ENCODE measurements at regions not wholly inside any gene's neighbourhood (a gene's known extent, or its start where the extent isn't known, plus 50 kb on each side); places are given as distances from the start of the nearest gene placed in this dataset.
"Not testable (repeated sequence)": the region's sequence is repeated elsewhere in the genome, so short reads cannot be mapped to it uniquely, and the experiment has no call there.

DNA sequence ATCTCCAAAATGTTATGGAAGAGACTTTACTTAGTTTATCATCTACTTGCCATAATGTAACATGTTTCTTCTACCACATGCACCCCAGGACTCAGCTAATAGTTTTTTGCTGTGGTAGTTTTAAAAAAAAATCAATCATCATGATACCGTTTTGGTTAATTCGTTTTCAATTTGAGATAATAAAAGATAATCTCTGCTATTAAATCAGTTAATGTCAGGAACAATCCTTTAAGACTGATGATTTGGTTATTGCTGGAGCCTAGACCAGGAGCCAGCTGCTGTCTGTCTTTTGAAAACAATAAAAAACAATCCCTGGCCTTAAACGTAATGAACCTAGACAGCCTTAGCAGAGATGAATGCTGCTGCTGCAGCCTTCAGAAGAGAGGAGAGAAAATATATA lies 403.7 kb downstream of the OXSM start:
- no peak for DNase-seq

DNA sequence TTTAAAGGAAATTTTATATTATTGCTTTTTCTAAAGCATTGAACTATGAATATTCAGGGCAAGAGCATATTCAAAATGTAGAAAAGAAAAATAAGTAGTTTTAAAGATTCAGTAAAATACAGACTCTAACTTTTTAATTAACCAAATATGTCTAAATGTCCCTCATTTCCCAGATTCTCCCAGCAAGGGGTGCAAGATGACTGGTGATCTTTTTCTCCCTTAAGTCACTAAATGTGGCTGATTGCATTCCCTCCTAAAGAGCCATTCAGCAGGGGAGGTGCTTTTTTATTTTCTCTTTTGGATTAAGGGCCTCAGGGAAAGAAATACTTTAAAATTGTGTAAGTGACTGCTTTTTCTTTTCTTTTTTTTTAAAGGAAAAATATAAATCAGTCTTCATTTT lies 406.9 kb downstream of the OXSM start:
- DNase-seq: no peak

DNA sequence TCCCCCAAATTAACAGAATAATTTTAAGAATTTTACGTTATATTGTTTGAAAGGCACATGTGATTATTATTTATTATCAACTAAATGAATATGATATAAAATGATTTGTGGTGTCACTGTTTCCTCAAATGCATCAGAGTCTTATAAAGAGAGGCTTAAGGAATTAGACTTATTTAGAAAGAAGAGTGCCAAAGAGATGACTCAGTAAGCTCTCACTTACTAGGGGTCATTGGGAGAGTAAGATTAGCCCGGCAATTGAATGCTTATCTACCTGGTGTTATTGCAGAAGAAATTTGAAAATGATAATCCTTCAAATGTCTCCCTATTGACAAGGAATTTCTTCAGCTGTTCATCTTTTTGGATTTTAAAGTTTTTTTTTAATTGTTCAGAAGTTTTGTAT lies 408.7 kb downstream of the OXSM start:
- DNase-seq: no peak

DNA sequence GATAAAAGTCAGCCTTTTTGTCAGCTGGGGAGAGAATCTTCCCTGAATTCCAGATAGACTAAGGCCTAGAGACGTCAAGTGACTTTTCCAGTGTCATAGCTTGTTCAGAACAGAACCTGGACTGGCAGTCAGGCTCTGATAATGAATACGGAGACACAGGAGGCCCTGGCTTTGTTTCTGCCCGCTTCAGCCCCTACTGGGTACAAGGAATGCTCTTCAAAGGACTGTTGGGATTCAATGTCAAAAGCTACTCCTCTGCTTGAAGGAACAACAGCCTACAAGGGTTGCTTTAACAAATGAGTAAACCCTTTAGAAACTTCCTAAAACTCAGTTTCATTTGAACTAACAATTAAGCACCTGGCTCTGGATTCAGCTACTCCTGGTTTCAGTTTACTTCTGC lies 412.3 kb downstream of the OXSM start:
- no peak for DNase-seq

DNA sequence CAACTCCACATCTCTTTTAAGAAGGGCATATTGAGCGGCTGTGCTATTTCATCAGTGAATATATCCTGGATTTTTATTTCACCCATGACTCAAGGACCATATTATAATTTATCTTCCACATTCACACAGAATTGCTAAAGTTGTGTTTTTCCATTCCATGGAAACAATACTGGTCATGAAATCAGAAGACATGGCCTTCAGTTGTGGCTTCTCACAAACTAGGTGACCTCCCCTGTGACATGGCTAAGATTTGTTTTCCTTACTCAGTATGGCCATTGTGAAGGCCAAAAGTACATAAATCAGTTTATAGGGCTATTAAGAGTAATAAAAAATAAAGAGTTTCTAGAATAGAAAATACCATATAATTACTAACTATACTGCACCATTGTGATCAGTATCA lies 415.6 kb downstream of the OXSM start:
- no peak for DNase-seq

DNA sequence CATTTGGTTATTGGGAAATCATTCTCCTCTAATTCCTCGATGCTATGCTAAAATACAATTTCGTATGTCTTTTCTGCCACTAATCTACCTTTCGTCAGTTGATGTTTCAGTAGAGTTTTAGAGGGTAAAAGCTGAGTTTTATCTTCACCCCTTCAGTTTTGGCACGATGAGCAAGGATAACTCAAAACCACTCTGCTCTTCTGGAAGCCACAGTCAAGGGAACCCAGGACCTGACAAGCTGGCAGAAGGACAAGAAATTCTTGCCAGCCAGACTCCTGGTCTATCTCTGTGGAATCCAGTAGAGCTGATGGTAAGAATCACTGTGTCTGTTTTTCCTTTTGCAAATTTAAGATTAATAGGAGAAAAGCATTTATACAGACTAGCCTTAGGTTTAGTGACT lies 414.4 kb upstream of the LRRC3B start:
- DNase-seq: no peak

DNA sequence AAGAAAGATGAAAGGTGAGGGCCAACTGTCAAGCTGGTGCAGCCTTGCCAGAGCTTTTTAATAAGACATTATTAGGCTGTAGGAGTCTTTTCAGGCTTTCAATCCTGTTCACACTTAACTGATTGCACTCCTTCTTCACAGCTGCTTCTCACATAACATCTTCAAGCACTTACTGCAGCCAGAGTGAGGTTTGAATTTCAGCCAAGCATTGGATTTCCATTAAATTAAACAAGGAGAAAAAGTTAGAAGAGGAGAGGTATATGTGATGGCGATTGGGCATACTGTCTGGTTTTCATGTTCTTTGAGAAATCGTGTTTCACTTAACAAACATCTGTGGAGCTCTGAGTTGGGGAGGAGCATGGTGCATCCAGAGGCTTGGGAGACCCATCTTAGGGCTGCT lies 392.8 kb upstream of the LRRC3B start:
- DNase-seq: no peak

DNA sequence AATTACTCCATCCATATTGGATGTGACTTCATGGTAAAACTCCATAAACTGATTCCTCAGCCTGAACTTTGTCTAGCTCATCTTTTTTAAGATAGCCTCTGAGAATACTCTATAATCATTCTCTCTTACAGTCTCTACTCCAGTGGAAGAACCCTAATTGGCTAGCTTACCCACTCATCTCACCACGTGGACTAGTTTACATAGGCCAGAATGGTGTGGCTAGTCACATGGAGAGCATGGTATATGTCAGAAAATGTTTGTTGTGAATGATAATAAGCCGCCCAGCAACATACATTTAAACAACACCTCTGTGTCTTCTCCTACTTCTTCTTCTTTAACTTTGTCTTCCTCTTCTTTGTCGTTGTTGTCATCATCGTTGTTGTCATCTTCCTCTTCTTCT lies 389.2 kb upstream of the LRRC3B start:
- DNase-seq: no peak

DNA sequence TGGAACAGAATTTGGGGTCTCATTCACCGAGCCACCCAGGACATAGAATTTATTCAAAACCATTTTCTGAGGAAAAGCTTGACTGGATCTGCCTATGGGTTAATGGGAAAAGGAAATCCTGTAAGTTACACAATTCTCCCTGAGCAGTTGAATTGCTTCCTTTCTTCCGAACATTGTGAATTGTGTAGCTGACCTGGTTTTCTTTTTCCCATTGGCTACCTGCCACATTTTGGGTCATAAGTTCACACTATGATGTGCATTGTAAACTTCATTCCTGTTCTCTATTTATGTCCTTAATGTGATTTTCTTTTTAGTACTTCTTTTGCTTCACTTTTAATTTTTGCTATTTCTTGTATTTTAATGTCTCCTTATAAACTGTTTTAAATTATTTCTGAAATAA lies 386.0 kb upstream of the LRRC3B start:
- DNase-seq: no peak

DNA sequence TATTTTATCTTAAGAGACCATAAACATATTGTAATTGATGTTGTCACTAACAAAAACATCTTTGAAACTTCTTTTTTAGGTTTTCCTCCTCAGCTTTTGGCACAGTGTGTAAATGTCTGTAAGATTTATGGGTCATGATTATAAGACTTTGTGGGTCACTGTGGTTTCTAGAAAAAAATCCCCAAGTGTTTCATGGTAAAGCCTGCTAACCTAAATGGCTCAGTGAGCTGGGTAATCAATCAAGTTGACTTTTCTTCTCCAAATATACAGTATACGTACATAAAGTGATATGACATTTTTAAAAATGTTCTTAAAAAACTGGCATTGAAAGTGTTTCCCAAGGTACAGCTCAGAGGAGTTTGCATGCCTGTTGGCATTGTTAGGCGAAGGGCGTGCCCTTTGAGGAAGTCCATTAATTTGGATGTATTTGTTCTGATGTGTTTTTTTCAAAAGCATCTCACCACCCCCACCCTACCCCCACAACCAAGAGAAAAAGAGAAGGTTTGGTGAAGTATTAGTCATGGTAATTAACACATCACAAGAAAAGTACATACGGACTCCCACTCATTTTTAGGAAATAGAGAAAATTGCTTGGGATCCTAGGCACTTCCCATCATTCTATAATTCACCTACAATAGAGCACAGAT lies 385.4 kb upstream of the LRRC3B start:
- no peak for DNase-seq

DNA sequence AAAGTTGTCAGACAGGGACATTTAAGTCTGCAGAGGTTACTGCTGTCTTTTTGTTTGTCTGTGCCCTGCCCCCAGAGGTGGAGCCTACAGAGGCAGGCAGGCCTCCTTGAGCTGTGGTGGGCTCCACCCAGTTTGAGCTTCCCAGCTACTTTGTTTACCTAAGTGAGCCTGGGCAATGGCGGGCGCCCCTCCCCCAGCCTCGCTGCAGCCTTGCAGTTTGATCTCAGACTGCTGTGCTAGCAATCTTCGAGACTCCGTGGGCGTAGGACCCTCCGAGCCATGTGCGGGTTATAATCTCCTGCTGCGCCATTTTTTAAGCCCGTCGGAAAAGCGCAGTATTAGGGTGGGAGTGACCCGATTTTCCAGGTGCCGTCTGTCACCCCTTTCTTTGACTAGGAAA lies 378.0 kb upstream of the LRRC3B start:
- not testable (repeated sequence) for DNase-seq

DNA sequence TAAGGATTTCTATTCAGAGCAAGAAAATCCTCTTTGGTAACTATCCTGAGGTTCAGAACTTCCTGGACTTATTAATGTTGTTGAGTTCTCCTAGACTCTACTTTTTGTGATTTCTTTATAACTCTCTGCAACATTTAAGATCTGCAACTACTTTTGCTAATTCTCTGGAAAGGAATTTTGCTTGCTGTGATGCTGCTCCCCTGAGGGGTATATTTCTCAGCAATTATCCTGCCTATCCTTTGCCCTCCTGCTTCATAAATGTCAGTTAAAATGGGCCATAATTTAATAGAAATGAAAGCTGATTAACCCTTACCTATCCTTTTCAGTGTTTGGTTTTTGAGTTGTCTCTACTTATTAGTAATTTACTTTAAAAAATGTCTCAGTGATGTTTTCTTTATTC lies 377.3 kb upstream of the LRRC3B start:
- no peak for DNase-seq

DNA sequence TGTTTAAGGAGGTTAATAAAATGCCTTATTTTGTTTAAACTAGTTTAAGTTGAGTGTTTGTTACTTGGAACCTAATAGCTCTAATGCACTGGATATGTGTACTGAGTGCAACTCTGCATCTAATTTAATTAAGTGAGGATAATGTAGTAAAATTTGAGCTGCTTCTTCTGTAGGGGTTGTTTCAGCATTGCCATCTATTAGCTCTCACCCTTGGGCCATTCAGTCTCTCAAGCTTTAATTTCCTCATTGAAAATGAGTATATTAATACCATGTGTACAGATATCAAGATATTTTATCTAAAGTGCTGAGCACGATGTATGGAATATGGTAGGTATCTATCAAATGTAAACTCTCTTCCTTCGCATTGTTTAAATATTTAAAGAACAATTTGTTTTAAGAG lies 375.7 kb upstream of the LRRC3B start:
- no peak for DNase-seq

DNA sequence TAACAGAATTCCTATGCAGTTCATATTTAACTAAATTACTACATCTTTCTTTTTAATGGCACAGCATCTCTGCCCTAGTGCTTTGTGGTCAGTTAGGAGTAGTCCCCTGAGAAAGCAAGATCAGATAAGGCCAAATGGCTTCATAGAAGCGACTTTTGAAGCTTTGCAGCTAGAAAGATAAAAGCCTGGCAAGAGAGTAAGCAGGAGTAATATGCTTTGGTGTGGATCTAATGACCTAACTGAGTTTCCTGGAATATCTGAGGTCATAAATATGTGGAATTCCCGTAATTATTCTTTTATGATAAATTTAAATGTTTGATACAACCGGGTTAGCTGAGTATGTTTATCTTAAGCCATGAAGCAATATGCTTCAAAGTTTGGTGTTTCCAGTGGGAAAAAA lies 374.9 kb upstream of the LRRC3B start:
- DNase-seq: no peak

DNA sequence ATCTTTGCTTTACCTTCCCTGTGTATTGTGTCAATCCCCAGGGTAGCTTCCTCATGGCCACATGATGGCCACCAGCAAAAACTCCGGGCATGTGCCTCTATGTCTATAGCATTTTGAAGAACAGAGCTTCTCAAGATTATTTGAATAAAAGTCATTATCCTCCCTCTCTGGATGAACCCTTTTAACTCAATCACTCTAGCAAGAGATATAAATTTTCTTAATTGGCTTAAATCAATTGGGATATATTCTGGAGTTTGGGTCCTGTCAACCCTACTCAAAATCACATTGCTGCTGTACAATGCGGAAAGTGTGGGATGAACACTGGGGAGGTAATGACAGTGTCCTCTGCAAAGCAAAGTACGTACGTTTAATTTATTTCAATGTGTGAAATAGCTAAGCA lies 370.6 kb upstream of the LRRC3B start:
- no peak for DNase-seq

DNA sequence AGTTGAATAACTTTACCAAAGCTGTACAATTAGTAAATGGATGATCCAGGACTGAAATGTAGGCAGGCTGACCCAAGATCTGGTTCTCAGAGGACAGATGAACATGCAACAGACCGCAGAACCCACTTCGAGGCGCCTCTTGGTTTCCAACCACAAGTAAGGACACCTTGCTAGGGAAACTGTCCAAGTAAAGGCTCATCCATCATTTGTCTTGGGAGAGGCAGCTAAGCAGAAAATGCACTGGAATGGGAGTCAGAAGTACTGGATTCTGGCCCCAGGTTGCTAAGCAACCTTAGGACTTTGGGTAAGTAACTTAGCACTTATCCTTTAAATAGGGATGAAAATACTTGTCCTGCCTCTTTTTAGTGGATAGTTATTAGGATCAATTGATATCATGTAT lies 366.3 kb upstream of the LRRC3B start:
- DNase-seq: no peak

DNA sequence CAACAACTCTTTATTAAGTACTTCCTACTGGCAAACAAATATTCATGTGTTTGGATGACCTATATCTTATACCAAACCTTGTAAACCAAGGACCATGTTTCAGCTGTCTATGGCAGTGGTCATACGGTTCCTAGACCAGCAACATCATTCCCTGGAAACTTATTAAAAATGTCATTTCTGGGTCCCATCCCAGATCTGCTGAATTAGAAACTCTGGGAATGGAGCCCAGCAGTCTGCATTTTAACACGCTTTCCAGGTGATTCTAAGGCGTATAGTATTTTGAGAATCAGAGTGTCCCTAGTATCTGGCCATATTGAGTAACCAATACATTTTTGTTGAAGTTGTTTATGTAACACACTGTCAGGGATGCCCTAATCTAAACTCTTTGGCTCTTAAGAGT lies 363.4 kb upstream of the LRRC3B start:
- peak in 1 of 2 experiments; percentile 18 for DNase-seq

DNA sequence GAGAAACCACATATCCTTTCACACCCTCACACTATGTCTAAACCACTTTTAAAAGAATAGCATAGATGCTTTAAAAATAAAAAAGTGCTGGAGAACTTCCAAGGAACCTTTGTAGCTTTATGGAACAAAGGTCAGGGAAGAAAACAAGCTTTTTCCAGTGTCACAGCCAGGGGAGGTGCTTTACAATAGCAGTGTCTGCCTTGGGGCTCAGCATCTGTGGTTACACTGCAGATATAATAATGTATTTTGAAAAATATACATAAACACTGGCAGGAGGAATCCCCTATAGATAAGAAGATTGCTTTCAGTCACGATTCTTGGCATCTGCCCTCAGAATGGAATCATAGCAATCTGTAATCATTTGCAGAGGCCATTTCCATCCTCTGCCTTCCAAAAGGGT lies 362.4 kb upstream of the LRRC3B start:
- DNase-seq: no peak

DNA sequence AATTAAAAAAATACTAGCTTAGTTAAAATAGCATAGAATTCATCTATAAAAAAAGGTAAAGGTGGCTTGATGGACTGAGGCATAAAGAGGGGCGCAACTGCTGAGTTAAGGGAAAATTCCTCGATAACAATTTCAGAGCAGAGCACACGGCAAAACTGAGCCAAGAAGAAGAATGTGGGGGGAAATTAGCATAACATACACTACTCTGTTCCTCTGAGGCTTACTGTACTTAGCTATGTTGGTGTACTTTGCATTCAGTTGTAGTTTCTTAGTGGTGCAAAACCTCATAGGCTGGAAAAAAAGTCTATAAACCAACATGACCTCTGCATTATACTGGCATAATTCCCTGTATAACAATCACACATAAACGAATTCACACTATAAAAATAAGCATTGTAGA lies 357.9 kb upstream of the LRRC3B start:
- DNase-seq: no peak

DNA sequence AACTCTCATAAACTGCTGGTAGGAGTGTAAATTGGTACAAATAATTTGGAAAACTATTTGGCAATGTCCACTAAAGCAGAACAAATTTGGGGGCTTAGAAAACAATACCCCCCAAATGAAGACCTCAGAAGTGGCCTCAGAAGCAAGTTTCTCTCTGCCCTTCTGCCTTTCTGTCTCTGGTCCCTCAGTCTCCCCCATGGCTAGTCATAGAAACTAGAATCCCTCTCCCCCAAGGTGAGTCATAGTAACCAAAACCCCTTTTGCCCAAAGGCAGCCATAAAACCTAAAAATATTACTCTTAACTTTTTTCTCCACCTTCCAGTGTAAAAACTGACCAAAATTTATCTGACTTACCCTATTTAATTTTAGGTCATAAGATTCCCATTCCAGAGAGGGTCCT lies 350.7 kb upstream of the LRRC3B start:
- no peak for DNase-seq

DNA sequence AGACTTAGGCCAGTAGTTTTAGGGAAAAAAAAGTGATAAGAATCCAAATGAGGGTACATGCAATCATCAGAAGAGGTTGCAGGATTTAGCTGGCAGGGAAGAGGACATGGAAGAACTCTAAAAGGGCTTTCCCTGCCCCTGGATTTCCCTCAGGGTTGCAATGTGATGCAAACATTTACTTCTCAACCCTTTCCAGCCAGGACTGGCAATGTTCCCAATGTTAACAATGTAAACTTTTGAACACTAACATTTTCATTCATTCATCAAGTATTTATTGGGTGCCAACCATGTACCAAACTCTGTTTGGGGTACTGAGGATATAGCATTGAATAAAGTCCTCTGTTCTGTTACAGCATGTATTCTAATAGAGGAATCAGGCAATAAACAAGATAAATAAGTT lies 349.4 kb upstream of the LRRC3B start:
- no peak for DNase-seq

DNA sequence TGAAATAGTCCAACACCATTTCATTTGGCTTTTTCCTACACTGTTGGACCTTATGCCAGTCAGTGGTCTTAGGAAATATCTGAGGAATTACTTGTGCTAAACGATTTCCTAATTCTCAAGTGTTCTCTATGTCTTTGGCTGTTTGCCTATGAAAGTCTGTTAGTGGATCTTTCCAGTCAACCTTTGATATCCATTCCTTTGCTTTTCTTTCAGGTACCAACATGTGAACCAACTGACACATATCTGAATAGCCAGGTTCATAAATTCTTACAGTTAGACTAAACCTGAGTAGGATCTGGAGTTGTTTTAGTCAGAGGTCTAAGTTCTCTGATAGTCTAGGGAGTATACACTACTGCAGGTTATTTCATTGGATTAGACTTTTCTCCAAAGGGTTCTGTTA lies 343.5 kb upstream of the LRRC3B start:
- DNase-seq: no peak

DNA sequence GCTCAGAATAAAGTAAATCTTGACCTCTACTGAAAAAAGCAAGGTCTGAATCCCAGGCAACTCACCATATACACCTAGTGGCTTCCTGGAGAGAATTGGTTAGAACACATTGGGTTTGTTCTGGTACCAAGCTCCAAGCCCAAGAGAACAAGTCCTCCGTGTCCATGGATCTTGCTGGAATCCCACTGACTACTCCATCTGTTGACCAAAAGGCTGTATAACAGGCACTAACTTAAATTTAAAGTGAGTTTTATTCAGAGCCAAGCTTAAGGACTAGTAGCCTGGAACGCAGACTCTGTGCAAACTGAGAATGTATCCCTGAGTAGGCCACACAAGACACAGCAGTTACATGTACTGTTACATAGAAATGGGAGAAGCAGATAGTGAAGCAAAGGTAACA lies 342.1 kb upstream of the LRRC3B start:
- DNase-seq: no peak

DNA sequence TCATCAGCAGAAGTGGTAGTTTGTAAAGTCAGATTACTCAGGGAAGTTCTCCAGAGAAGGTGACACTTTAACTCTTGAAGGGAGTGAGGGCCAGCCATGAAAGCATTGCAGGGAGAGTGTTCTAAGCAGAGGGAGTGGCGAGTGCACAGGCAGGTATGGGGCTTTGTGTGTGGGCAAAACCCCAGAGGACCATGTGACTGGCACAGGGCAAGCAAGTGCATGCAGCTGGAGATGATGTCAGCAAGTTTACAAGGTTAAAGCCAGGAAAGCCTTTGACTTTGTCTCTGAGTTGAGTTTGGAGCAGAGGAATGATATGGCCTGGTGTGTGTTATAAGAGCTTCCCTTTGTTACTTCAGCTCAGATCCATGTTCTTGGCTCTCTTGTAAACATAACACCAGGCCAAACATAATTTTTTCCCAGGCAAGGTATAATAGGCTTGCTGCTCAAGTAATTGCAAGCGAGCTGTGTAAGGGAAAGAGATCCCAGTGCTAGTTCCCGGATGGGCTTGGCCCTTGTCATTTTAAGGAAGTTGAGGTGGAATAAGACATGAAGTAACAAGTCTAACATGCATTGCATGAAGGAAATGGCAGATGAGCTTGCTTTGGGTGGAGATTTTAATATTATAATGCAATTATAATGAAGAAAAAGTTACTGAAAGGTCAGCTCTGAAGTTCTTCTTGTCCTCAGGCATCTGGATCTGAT lies 341.1 kb upstream of the LRRC3B start:
- no peak for DNase-seq

DNA sequence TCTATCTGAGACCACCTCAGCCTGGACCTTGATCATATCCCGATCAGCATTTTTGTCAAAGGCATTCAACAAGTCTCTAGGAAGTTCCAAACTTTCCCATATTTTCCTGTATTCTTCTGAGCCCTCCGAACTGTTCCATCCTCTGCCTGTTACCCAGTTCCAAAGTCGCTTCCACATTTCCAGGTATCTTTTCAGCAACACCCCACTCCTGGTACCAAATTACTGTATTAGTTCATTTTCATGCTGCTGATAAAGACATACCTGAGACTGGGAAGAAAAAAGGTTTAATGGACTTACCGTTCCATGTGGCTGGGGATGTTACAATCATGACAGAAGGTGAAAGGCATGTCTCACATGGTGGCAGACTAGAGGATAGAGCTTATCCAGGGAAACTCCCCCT lies 338.1 kb upstream of the LRRC3B start:
- not testable (repeated sequence) for DNase-seq

Data from cerebellar nuclear complex (tissue), 1 donor.